CD4-positive, alpha-beta T cell (primary cell): ENCODE measurements at regions not wholly inside any gene's neighbourhood (a gene's known extent, or its start where the extent isn't known, plus 50 kb on each side); places are given as distances from the start of the nearest gene placed in this dataset.

ENCODE experiments used
- ATAC-seq: fragments of 200-7000 bp; cut with Tn5 transposase; one replicate; pipeline ENCODE4 v1.10.0; 2022; ENCODE audit warnings: mild to moderate bottlenecking; ENCODE audit not compliant: poor library complexity
- CTCF ChIA-PET: fragments of 350-600 bp; sonication (Branson Sonifier 250); formaldehyde crosslinking; loops from one replicate; lab custom pipeline; 2021; ENCODE audit warnings: antibody characterized with exemption, inconsistent platforms; lab: Charles Lee
- POLR2A ChIA-PET: fragments of 350-600 bp; sonication (Branson Sonifier 250); formaldehyde crosslinking; loops from one replicate; lab custom pipeline; 2021; ENCODE audit warnings: antibody characterized with exemption, inconsistent platforms; lab: Charles Lee
- DNase-seq, 14 experiments: peaks; one replicate each; pipeline ENCODE4 v3.0.0-alpha.2; 2013 to 2020; ENCODE audit warnings: mixed read lengths in 2 of 14
- H3K27ac ChIP-seq, 2 donors: one replicate each; pipeline versions ENCODE4 v1.5.1 to v1.7.0; 2013; ENCODE audit warnings: low read length in 2 of 2, low read depth in 1 of 2, mild to moderate bottlenecking in 1 of 2
- H3K27me3 ChIP-seq, 2 experiments: 1 replicate in 1 of 2; 2 replicates in 1 of 2; pipeline versions ENCODE4 v1.6.1 to v1.7.0; 2013; ENCODE audit warnings: low read length in 2 of 2, control low read depth in 1 of 2, mild to moderate bottlenecking in 1 of 2, moderate library complexity in 1 of 2; ENCODE audit not compliant: insufficient read depth in 2 of 2, control insufficient read depth in 1 of 2
- H3K36me3 ChIP-seq: one replicate; pipeline ENCODE4 v1.6.1; 2013; ENCODE audit warnings: low read length, control low read depth; ENCODE audit not compliant: insufficient read depth
- H3K4me1 ChIP-seq: one replicate; pipeline ENCODE4 v1.6.1; 2013; ENCODE audit warnings: low read length, control low read depth; ENCODE audit not compliant: insufficient read depth
- H3K4me3 ChIP-seq: one replicate; pipeline ENCODE4 v1.5.1; 2013; ENCODE audit warnings: mild to moderate bottlenecking, low read length, moderate library complexity
- H3K9me3 ChIP-seq, 2 experiments: 1 replicate in 1 of 2; 2 replicates in 1 of 2; pipeline versions ENCODE4 v1.6.1 to v1.7.0; 2013; ENCODE audit warnings: low read length in 2 of 2, mild to moderate bottlenecking in 2 of 2, control low read depth in 1 of 2, moderate library complexity in 1 of 2; ENCODE audit not compliant: control insufficient read depth in 1 of 2, insufficient read depth in 1 of 2
- H3K27ac Mint-ChIP-seq: one replicate; pipeline ENCODE4 v1.8.0; 2020; ENCODE audit warnings: mixed read lengths
- H3K27me3 Mint-ChIP-seq: one replicate; pipeline ENCODE4 v1.8.0; 2021; ENCODE audit warnings: mixed read lengths
- H3K36me3 Mint-ChIP-seq: one replicate; pipeline ENCODE4 v1.8.0; 2021; ENCODE audit warnings: low read depth, mixed read lengths
- H3K4me1 Mint-ChIP-seq: one replicate; pipeline ENCODE4 v1.8.0; 2021; ENCODE audit warnings: low read depth, mixed read lengths
- H3K4me3 Mint-ChIP-seq: one replicate; pipeline ENCODE4 v1.8.0; 2020; ENCODE audit warnings: mild to moderate bottlenecking, mixed read lengths
- H3K9me3 Mint-ChIP-seq: one replicate; pipeline ENCODE4 v1.8.0; 2020; ENCODE audit warnings: mixed read lengths
- CTCF ChIP-seq: fragments of 200-600 bp; IDR thresholded peaks from one replicate; pipeline ENCODE4 v1.8.0; 2022; ENCODE audit warnings: antibody characterized with exemption, mild to moderate bottlenecking
- intact Hi-C, 2 experiments: fragments of 100-400 bp; cut with DNase I in 1 of 2; cut with micrococcal nuclease in 1 of 2; formaldehyde crosslinking; loops; one replicate each; pipeline versions ENCODE4 v1.15.1 to v1.9.0; 2023 to 2025; cut with DNase I, micrococcal nuclease

- ATAC-seq (no peak), DNase-seq (no peak)
- H3K4me3 Mint-ChIP-seq = no peak overlapping the region
- H3K27me3 Mint-ChIP-seq = peaks cover 9% of the 10 kb centered on the region
- Histone ChIP-seq H3K27ac (no peak overlapping the region), H3K9me3 (peaks cover 0 to 9% of the 10 kb centered on the region in 2 experiments), H3K4me1 (no peaks in the 10 kb centered on the region), H3K4me3 (no peak overlapping the region), H3K27me3 (no peaks in the 10 kb centered on the region), H3K36me3 (no peaks in the 10 kb centered on the region)
- intact Hi-C loops = no loop called here
- ChIA-PET POLR2A (no interaction called here), CTCF (no interaction called here)
- TF ChIP-seq CTCF = no peak
- no peaks in the 10 kb centered on the region for H3K4me1 Mint-ChIP-seq
- H3K9me3 Mint-ChIP-seq = no peaks in the 10 kb centered on the region
- no peaks in the 10 kb centered on the region for H3K36me3 Mint-ChIP-seq
- H3K27ac Mint-ChIP-seq = no peak overlapping the region
Observed at GRCh38 chr18:22690556-22690955, 242.6 kb upstream of the RBBP8 start.

GRCh38 chr18:22691946-22692710, 241.0 kb upstream of the RBBP8 start:
- no peak for TF ChIP-seq CTCF
- Histone ChIP-seq H3K4me1 (no peaks in the 10 kb centered on the region), H3K27me3 (no peaks in the 10 kb centered on the region), H3K4me3 (no peak overlapping the region), H3K9me3 (peaks cover 0 to 9% of the 10 kb centered on the region in 2 experiments), H3K36me3 (no peaks in the 10 kb centered on the region), H3K27ac (no peak overlapping the region)
- intact Hi-C loops = no loop called here
- Mint-ChIP-seq H3K9me3 (no peaks in the 10 kb centered on the region), H3K36me3 (no peaks in the 10 kb centered on the region), H3K27ac (no peak overlapping the region), H3K4me1 (no peaks in the 10 kb centered on the region), H3K4me3 (no peak overlapping the region), H3K27me3 (peaks cover 3% of the 10 kb centered on the region)
- no peak for DNase-seq
- POLR2A ChIA-PET = no interaction called here
- CTCF ChIA-PET = no interaction called here
- no peak for ATAC-seq

DNA sequence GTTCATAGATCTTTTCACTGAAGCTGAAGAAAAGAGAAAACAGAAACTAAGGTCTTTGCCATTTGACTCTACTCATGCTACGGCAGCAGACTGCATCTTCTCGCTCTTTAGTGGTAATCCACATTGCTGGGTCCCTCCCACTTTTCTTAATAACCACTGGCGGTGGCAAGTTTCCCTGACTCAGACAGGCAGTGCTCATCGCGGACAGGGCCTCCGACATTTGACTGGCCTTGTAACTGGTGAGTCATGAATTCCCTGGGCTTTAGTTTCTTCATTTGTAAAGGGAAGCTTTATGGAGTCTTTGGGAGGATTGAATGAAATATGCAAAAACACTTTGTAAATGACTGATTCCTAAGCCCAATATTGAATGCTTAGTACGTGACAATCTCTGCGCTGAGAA, 238.2 kb upstream of the RBBP8 start:
- Mint-ChIP-seq H3K27ac (no peak overlapping the region), H3K27me3 (peaks cover 3% of the 10 kb centered on the region), H3K36me3 (no peaks in the 10 kb centered on the region), H3K9me3 (no peaks in the 10 kb centered on the region), H3K4me1 (no peaks in the 10 kb centered on the region), H3K4me3 (no peak overlapping the region)
- H3K27me3 ChIP-seq = no peaks in the 10 kb centered on the region
- DNase-seq (no peak), ATAC-seq (no peak)
- H3K4me3 ChIP-seq = no peak overlapping the region
- CTCF ChIA-PET = no interaction called here
- H3K27ac ChIP-seq = no peak overlapping the region
- H3K4me1 ChIP-seq = no peaks in the 10 kb centered on the region
- H3K36me3 ChIP-seq = no peaks in the 10 kb centered on the region
- no peaks in the 10 kb centered on the region for H3K9me3 ChIP-seq
- intact Hi-C loops = no loop called here
- TF ChIP-seq CTCF = no peak
- POLR2A ChIA-PET = no interaction called here
